ENCODE measurements at regions not wholly inside any gene's neighbourhood (a gene's known extent, or its start where the extent isn't known, plus 50 kb on each side); places are given as distances from the start of the nearest gene placed in this dataset.

DNA sequence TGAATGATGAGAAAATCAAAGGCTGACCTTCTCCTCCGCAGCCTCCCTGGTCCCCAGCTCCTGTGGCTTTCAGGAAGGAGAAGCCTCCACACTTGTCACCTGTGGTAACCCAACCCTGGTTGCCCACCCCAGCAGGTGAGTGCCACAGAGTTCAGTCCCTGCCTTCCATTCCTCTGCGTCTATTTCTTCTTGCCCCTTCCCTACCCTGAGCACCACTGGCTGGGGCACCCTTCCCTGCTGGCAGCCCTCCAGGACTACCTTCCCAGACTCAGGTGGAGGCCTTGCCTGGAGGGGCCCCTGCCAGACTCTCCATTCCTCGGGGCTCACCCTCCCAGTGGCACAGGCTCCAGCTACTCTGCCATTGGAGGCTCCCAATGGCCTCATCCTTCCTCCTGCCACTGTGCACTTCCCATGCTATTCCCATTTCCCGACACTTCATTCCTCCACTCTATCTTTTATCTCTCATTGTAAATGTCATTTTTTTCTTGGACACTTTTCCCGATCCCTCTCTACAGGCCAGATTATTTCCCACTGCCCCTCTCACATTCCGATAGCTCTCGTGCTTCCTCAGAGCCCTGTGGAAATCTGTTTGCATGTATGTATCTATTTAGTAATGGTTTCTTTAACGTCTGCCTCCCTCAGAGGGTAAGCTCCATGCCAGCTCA lies 90.6 kb upstream of the PCBD1 start:
- DNase-seq (ENCODE audit: low read depth): no peak
- in situ Hi-C loops (cut with HindIII; ENCODE audit: low sequenced_read_pairs): no loop called here
- TF ChIP-seq, protein P1, sequence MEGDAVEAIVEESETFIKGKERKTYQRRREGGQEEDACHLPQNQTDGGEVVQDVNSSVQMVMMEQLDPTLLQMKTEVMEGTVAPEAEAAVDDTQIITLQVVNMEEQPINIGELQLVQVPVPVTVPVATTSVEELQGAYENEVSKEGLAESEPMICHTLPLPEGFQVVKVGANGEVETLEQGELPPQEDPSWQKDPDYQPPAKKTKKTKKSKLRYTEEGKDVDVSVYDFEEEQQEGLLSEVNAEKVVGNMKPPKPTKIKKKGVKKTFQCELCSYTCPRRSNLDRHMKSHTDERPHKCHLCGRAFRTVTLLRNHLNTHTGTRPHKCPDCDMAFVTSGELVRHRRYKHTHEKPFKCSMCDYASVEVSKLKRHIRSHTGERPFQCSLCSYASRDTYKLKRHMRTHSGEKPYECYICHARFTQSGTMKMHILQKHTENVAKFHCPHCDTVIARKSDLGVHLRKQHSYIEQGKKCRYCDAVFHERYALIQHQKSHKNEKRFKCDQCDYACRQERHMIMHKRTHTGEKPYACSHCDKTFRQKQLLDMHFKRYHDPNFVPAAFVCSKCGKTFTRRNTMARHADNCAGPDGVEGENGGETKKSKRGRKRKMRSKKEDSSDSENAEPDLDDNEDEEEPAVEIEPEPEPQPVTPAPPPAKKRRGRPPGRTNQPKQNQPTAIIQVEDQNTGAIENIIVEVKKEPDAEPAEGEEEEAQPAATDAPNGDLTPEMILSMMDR (IDR thresholded peaks at IDR 0.05; ENCODE audit: low read depth, low read length, missing control alignments): no peak
- no peak overlapping the region for H3K4me3 ChIP-seq (ENCODE audit: low read depth, low read length)

GRCh38 chr10:70980687-70981086 lies 92.3 kb upstream of the PCBD1 start:
- no peak for DNase-seq (ENCODE audit: low read depth)
- no peak overlapping the region for H3K4me3 ChIP-seq (ENCODE audit: low read depth, low read length)
- TF ChIP-seq, protein P1 (IDR thresholded peaks at IDR 0.05; ENCODE audit: low read depth, low read length, missing control alignments): no peak
- in situ Hi-C loops (cut with HindIII; ENCODE audit: low sequenced_read_pairs): no loop called here

- H3K4me3 ChIP-seq (ENCODE audit: low read depth, low read length): no peak overlapping the region
- DNase-seq (ENCODE audit: low read depth): no peak
- TF ChIP-seq, protein P1 (IDR thresholded peaks at IDR 0.05; ENCODE audit: low read depth, low read length, missing control alignments): no peak
- in situ Hi-C loops (cut with HindIII; ENCODE audit: low sequenced_read_pairs): no loop called here
Measured at GRCh38 chr10:70981171-70981836, 92.9 kb upstream of the PCBD1 start.

GRCh38 chr10:70981936-70982335 lies 93.6 kb upstream of the PCBD1 start:
- H3K4me3 ChIP-seq (ENCODE audit: low read depth, low read length): no peak overlapping the region
- in situ Hi-C loops (cut with HindIII; ENCODE audit: low sequenced_read_pairs): no loop called here
- TF ChIP-seq, protein P1 (IDR thresholded peaks at IDR 0.05; ENCODE audit: low read depth, low read length, missing control alignments): no peak
- DNase-seq (ENCODE audit: low read depth): no peak

- in situ Hi-C loops (cut with HindIII; ENCODE audit: low sequenced_read_pairs): no loop called here
- no peak for DNase-seq (ENCODE audit: low read depth)
- TF ChIP-seq, protein P1 (IDR thresholded peaks at IDR 0.05; ENCODE audit: low read depth, low read length, missing control alignments): no peak
- H3K4me3 ChIP-seq (ENCODE audit: low read depth, low read length): no peak overlapping the region
Measured at GRCh38 chr10:70982443-70982842, 94.1 kb upstream of the PCBD1 start.

GRCh38 chr10:70984986-70985722 lies 96.8 kb upstream of the PCBD1 start:
- in situ Hi-C loops (cut with HindIII; ENCODE audit: low sequenced_read_pairs): loop anchor here (5.0 kb wide), 1 partner anchor 43 kb away; no protein-coding TSS in a partner anchor
- H3K4me3 ChIP-seq (ENCODE audit: low read depth, low read length): no peak overlapping the region
- no peak for DNase-seq (ENCODE audit: low read depth)
- TF ChIP-seq, protein P1 (IDR thresholded peaks at IDR 0.05; ENCODE audit: low read depth, low read length, missing control alignments): no peak

Data from astrocyte of the cerebellum (primary cell).